ENCODE measurements at regions not wholly inside any gene's neighbourhood (a gene's known extent, or its start where the extent isn't known, plus 50 kb on each side); places are given as distances from the start of the nearest gene placed in this dataset.
"Not testable (repeated sequence)": the region's sequence is repeated elsewhere in the genome, so short reads cannot be mapped to it uniquely, and the experiment has no call there.

DNA sequence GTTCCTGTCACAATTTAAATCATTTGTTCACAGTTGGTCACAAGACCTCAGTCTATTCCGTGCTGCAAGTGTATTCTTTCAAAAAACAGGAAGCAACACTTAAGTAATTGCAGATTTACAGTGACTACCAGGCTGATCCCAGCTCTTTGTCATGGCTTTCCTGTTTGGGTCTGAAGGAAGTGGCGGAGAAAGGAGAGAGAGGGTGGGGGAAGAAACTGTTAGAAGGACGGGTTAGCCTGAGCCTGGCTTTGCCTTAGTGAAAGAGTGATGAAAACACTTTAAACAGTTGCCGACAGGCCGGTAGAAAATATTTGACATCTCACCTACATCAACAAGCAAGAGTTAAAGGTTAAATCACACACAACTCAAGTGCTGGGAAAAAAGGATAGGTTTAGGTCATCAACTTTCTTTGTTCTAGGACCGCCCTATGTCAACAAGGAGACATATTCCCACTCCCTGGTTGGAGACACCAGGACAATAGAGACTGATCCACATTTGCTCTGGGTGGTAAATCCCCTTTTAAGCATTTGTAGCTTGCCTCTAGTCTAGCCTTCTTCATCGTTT, 102.2 kb upstream of the DAB2 start:
- DNase-seq (ENCODE audit: low read depth) = no peak
- H3K4me3 ChIP-seq (ENCODE audit: low read depth, low read length) = no peak overlapping the region
- TF ChIP-seq, protein P1, sequence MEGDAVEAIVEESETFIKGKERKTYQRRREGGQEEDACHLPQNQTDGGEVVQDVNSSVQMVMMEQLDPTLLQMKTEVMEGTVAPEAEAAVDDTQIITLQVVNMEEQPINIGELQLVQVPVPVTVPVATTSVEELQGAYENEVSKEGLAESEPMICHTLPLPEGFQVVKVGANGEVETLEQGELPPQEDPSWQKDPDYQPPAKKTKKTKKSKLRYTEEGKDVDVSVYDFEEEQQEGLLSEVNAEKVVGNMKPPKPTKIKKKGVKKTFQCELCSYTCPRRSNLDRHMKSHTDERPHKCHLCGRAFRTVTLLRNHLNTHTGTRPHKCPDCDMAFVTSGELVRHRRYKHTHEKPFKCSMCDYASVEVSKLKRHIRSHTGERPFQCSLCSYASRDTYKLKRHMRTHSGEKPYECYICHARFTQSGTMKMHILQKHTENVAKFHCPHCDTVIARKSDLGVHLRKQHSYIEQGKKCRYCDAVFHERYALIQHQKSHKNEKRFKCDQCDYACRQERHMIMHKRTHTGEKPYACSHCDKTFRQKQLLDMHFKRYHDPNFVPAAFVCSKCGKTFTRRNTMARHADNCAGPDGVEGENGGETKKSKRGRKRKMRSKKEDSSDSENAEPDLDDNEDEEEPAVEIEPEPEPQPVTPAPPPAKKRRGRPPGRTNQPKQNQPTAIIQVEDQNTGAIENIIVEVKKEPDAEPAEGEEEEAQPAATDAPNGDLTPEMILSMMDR (IDR thresholded peaks at IDR 0.05; ENCODE audit: control insufficient read depth, extremely low read depth, insufficient read depth) = no peak

DNA sequence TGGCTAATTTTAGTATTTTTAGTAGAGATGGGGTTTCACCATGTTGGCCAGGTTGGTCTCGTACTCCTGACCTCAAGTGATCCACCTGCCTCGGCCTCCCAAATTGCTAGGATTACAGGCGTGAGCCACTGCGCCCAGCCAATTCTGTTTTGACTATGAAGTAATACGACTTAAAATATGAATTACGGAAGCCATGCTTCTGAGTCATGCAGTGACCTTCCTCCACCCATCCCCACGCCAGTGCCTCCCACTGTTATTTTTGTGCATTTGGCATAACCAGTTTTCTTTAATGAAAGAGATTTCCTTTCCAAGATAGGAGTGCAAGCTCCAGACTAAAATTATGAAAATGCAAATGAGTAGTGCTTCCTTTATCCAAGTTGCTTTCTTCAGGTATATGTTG, 101.0 kb upstream of the DAB2 start:
- not testable (repeated sequence) for H3K4me3 ChIP-seq (ENCODE audit: low read depth, low read length); DNase-seq (ENCODE audit: low read depth)

DNA sequence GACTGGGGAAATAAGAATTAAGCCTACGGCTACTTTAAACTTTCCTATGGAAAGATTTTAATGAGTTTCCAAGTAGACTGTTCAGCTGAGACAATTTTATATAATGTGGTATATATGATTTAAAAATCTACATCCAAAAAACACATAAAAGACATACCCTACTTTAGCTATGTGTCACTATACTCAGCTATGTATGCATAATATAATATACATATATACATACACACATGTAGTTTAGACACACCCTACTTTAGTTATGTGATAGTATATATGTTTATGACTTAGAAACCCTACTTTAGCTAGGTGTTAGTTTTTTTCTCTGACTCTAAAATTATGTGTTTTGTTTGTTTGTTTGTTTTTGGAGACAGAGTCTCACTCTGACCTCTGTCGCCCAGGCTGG, 100.5 kb upstream of the DAB2 start:
- no peak for DNase-seq (ENCODE audit: low read depth)
- TF ChIP-seq, protein P1 (IDR thresholded peaks at IDR 0.05; ENCODE audit: control insufficient read depth, extremely low read depth, insufficient read depth) = no peak
- H3K4me3 ChIP-seq (ENCODE audit: low read depth, low read length) = no peak overlapping the region

DNA sequence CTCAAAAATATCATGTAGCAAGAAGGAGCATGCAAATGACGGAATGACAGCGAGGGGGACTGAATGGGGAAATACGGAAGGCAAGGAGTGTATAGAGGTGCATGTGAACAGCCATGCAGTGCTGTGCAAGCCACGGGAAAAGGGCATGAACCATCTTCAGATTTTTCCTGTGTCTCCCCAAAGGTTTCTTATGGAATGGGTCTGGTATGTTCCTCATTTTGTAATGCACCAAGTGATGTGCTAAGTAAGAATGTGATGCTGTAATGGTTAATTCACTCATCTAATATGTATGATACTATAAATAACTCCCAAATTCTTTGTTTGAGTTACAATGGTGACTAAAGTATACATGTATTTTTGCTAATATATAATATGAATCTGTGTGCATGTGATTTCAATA, 99.0 kb upstream of the DAB2 start:
- TF ChIP-seq, protein P1 (IDR thresholded peaks at IDR 0.05; ENCODE audit: control insufficient read depth, extremely low read depth, insufficient read depth) = no peak
- DNase-seq (ENCODE audit: low read depth) = no peak
- no peak overlapping the region for H3K4me3 ChIP-seq (ENCODE audit: low read depth, low read length)

DNA sequence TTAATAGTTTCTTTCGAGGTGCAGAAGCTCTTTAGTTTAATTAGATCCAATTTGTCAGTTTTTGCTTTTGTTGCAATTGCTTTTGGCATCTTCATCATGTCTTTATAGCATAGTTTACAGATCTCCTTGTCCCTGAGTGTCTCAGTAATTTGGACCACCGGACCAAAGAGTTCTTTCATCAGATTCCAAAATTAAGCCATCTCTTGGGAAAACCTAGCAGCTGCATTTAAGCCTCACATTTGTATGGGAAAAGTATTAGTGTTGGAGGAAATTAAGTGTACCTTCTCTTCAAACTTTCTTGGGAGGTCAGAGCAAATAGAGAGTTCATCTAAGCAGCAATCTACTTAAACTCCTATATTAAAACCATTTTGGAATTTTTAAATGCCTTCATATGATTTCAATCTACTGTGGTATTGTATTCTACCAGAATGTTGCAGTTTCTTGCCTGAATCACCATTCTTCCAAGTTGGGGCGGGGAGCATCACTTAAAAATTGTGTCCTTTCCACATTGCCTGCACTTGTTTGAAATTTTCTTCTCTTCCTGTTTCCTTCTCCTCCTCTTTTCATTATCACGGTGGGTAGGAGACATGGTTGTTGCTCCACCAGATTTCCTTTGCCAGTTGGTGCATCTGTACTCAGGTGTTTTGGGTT, 97.3 kb upstream of the DAB2 start:
- DNase-seq (ENCODE audit: low read depth) = no peak
- H3K4me3 ChIP-seq (ENCODE audit: low read depth, low read length) = no peak overlapping the region
- TF ChIP-seq, protein P1 (IDR thresholded peaks at IDR 0.05; ENCODE audit: control insufficient read depth, extremely low read depth, insufficient read depth) = no peak

DNA sequence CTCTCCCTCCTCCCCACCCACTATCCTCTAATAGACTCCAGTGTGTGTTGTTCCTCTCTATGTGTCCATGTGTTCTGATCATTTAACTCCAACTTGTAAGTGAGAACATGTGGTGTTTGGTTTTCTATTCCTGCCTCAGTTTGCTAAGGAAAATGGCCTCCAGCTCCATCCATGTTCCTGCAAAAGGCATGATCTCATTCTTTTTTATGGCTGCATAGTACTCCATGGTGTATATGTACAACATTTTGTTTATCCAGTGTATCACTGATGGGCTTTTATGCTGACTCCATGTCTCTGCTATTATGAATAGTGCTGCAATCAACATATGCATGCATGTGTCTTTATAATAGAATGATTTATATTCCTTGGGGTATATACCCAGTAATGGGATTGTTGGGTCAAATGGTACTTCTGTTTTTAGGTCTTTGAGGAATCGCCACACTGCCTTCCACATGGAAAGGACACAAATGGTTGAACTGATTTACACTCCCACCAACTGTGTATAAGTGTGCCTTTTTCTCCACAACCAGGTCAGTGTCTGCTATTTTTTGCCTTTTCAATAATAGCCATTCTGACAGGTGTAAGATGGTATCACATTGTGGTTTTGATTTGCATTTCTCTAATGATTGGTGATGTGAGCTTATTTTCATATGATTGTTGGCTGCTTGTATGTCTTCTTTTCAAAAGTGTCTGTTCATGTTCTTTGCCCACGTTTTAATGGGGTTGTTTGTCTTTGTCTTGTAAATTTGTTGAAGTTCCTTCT, 96.5 kb upstream of the DAB2 start:
- H3K4me3 ChIP-seq (ENCODE audit: low read depth, low read length) = no peak overlapping the region
- TF ChIP-seq, protein P1 (IDR thresholded peaks at IDR 0.05; ENCODE audit: control insufficient read depth, extremely low read depth, insufficient read depth) = no peak
- DNase-seq (ENCODE audit: low read depth) = no peak

DNA sequence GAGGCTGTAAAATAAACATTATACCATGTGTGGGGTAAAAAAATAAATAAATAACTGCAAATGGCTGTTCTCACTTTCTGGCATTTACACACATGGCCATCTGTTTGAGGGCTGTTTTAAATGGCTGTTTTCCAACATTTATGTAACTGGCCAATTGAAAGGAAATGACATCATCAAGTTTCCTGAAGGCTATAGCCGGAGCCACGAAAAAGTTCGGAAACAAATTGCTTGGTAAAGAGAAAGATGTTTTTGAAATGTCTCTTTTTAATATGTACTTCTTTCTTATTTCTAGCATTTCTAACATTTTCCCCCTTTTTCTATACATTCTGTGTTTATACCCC, 95.4 kb upstream of the DAB2 start:
- TF ChIP-seq, protein P1 (IDR thresholded peaks at IDR 0.05; ENCODE audit: control insufficient read depth, extremely low read depth, insufficient read depth) = no peak
- no peak overlapping the region for H3K4me3 ChIP-seq (ENCODE audit: low read depth, low read length)
- DNase-seq (ENCODE audit: low read depth) = no peak

All from LNCaP clone FGC (cell line).